ENCODE measurements at regions not wholly inside any gene's neighbourhood (a gene's known extent, or its start where the extent isn't known, plus 50 kb on each side); places are given as distances from the start of the nearest gene placed in this dataset.

- H3K27ac ChIP-seq = peak overlapping the region in 2 of 4 donors; percentile 18 to 46
- TF ChIP-seq POLR2A (IDR thresholded peaks at IDR 0.05) = no peak
Observed at GRCh38 chr2:62415019-62415431, 91.0 kb downstream of the TMEM17 start.

GRCh38 chr2:62413116-62413663 is 92.8 kb downstream of the TMEM17 start:
- H3K36me3 ChIP-seq = no peaks in the 10 kb centered on the region
- H3K27ac ChIP-seq = no peak overlapping the region
- no peak for TF ChIP-seq EP300 (IDR thresholded peaks at IDR 0.05)
- TF ChIP-seq POLR2A (IDR thresholded peaks at IDR 0.05) = no peak
- no peak for TF ChIP-seq CTCF (IDR thresholded peaks at IDR 0.05)
- DNase-seq (ENCODE audit: low spot score in 2 of 2) = no peak
- H3K27me3 ChIP-seq = no peaks in the 10 kb centered on the region
- no peak overlapping the region for H3K4me3 ChIP-seq
- peaks cover 0 to 49% (median 26%) of the 10 kb centered on the region in 4 donors for H3K4me1 ChIP-seq
- no peaks in the 10 kb centered on the region for H3K9me3 ChIP-seq
- WGBS, 2 donors = 80 to 86% methylated on average over 7 of the region's 7 CpGs

More at GRCh38 chr2:62415019-62415431, 91.0 kb downstream of the TMEM17 start:
- no peaks in the 10 kb centered on the region for H3K36me3 ChIP-seq
- peaks cover 0 to 30% (median 21%) of the 10 kb centered on the region in 4 donors for H3K4me1 ChIP-seq
- WGBS, 2 donors = 27 to 39% methylated on average over 4 of the region's 4 CpGs
- H3K4me3 ChIP-seq = no peak overlapping the region
- no peak for DNase-seq (ENCODE audit: low spot score in 2 of 2)
- H3K9me3 ChIP-seq = peaks cover 0 to 7% (median 0%) of the 10 kb centered on the region in 4 donors
- no peaks in the 10 kb centered on the region for H3K27me3 ChIP-seq

DNA sequence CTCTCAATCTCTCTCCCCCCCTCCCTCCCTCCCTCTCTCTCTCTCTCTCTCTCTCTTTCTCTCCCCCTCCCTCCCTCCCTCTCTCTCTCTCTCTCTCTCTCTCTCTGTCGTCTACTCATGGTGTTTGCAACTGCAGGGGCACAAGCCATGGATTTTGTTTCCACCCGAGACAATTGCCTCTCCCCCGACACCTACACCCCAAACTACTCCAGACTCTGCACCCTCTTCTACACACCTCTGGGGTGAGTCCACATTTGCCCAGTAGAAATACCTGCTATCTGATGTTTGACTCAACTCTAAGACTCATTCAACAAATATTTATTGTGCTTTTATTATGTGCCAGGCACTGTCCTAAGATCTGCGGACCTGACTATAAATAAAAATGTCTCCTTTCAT is 93.7 kb downstream of the TMEM17 start:
- Histone ChIP-seq H3K27me3 (no peaks in the 10 kb centered on the region), H3K36me3 (no peaks in the 10 kb centered on the region), H3K9me3 (no peaks in the 10 kb centered on the region), H3K4me3 (no peak overlapping the region), H3K27ac (peak overlapping the region in 1 of 4 donors; percentile 78), H3K4me1 (peaks cover 0 to 53% (median 28%) of the 10 kb centered on the region in 4 donors)
- WGBS, 2 donors = 41 to 50% methylated on average over 4 of the region's 4 CpGs
- no peak for DNase-seq (ENCODE audit: low spot score in 2 of 2)
- TF ChIP-seq EP300 (IDR thresholded peaks at IDR 0.05) = no peak
- TF ChIP-seq CTCF (IDR thresholded peaks at IDR 0.05) = peak in 2 of 5 experiments; percentile 1 to 17
- no peak for TF ChIP-seq POLR2A (IDR thresholded peaks at IDR 0.05)

DNA sequence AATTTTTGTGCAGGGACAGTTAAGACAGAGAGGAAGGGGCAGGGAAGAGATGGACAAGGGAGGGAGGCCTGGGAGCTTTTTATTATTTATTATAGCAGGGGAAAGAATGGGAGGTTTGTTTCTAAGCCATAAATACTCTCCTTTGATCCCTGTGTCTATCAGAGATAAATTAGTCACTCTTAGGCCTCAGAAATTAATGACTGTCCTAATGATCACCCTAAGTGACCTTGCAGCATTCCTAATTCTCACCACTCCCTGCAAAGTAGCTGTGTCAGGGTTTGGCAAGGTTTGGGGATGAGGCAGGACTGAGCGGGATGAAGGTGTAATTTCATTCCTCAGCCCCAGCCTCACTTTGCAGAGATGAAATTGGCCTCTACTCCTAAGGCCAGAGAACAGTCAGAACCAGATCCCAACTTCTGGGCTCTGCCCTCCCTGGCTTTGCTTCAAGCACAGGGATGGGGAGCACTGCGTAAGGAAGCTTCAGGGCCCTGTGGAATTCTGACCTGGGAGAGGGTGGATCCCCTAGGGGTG is 95.0 kb downstream of the TMEM17 start:
- no peaks in the 10 kb centered on the region for H3K27me3 ChIP-seq
- WGBS, 2 donors = 51 to 56% methylated on average over 1 to 2 of the region's 2 CpGs
- TF ChIP-seq CTCF (IDR thresholded peaks at IDR 0.05) = no peak
- TF ChIP-seq POLR2A (IDR thresholded peaks at IDR 0.05) = no peak
- peak in 1 of 2 donors; percentile 28 for TF ChIP-seq EP300 (IDR thresholded peaks at IDR 0.05)
- H3K4me1 ChIP-seq = peaks cover 0 to 53% (median 28%) of the 10 kb centered on the region in 4 donors
- no peak for DNase-seq (ENCODE audit: low spot score in 2 of 2)
- H3K4me3 ChIP-seq = no peak overlapping the region
- H3K27ac ChIP-seq = peak overlapping the region; percentile 27 to 91 (median 70)
- no peaks in the 10 kb centered on the region for H3K36me3 ChIP-seq
- H3K9me3 ChIP-seq = no peaks in the 10 kb centered on the region

GRCh38 chr2:62410015-62410453 is 96.0 kb downstream of the TMEM17 start:
- Histone ChIP-seq H3K27me3 (no peaks in the 10 kb centered on the region), H3K27ac (peak overlapping the region; percentile 27 to 91 (median 66)), H3K9me3 (no peaks in the 10 kb centered on the region), H3K4me1 (peaks cover 0 to 49% (median 25%) of the 10 kb centered on the region in 4 donors), H3K4me3 (no peak overlapping the region), H3K36me3 (no peaks in the 10 kb centered on the region)
- no peak for DNase-seq (ENCODE audit: low spot score in 2 of 2)
- TF ChIP-seq EP300 (IDR thresholded peaks at IDR 0.05) = no peak
- no peak for TF ChIP-seq CTCF (IDR thresholded peaks at IDR 0.05)
- no peak for TF ChIP-seq POLR2A (IDR thresholded peaks at IDR 0.05)
- WGBS, 2 donors = 58 to 72% methylated on average over 8 to 9 of the region's 9 CpGs

Data from tibial nerve (tissue), 4 donors.